ENCODE measurements at regions not wholly inside any gene's neighbourhood (a gene's known extent, or its start where the extent isn't known, plus 50 kb on each side); places are given as distances from the start of the nearest gene placed in this dataset.

GRCh38 chrX:8319359-8319758, 145.3 kb upstream of the VCX3B start:
- no peak for DNase-seq (ENCODE audit: low spot score)
- FAIRE-seq, result no peak

GRCh38 chrX:8323356-8323755, 141.3 kb upstream of the VCX3B start:
- no peak for FAIRE-seq

GRCh38 chrX:8341814-8342590, 122.6 kb upstream of the VCX3B start:
- FAIRE-seq (no peak), DNase-seq (ENCODE audit: low spot score) (peak; percentile 52)

More at GRCh38 chrX:8323356-8323755, 141.3 kb upstream of the VCX3B start:
- no peak for DNase-seq (ENCODE audit: low spot score)

- peak; percentile 2 for FAIRE-seq
- DNase-seq (ENCODE audit: low spot score), result peak; percentile 52
Observed at GRCh38 chrX:8345473-8345872, 119.2 kb upstream of the VCX3B start.

GRCh38 chrX:8346060-8346459, 118.6 kb upstream of the VCX3B start:
- peak; percentile 4 for DNase-seq (ENCODE audit: low spot score)
- FAIRE-seq, result no peak

GRCh38 chrX:8346892-8347291, 117.7 kb upstream of the VCX3B start:
- DNase-seq (ENCODE audit: low spot score) (no peak), FAIRE-seq (no peak)

- DNase-seq (ENCODE audit: low spot score) (no peak), FAIRE-seq (no peak)
Observed at GRCh38 chrX:8349816-8350544, 114.7 kb upstream of the VCX3B start.

- DNase-seq (ENCODE audit: low spot score) (no peak), FAIRE-seq (no peak)
Observed at GRCh38 chrX:8358302-8358701, 106.3 kb upstream of the VCX3B start.

- DNase-seq (ENCODE audit: low spot score), result peak; percentile 22
- no peak for FAIRE-seq
Observed at GRCh38 chrX:8364369-8365141, 100.1 kb upstream of the VCX3B start.

GRCh38 chrX:8366481-8366880, 98.1 kb upstream of the VCX3B start:
- DNase-seq (ENCODE audit: low spot score) (no peak), FAIRE-seq (no peak)

- FAIRE-seq (no peak), DNase-seq (ENCODE audit: low spot score) (no peak)
Observed at GRCh38 chrX:8374041-8374825, 90.4 kb upstream of the VCX3B start.

- no peak for FAIRE-seq
- DNase-seq (ENCODE audit: low spot score), result no peak
Observed at GRCh38 chrX:8377041-8377440, 87.6 kb upstream of the VCX3B start.

- DNase-seq (ENCODE audit: low spot score) (no peak), FAIRE-seq (no peak)
Observed at GRCh38 chrX:8390771-8391170, 73.9 kb upstream of the VCX3B start.

- FAIRE-seq (no peak), DNase-seq (ENCODE audit: low spot score) (no peak)
Observed at GRCh38 chrX:8403988-8404387, 60.6 kb upstream of the VCX3B start.

GRCh38 chrX:8404471-8404870, 60.2 kb upstream of the VCX3B start:
- no peak for FAIRE-seq
- no peak for DNase-seq (ENCODE audit: low spot score)

GRCh38 chrX:8404926-8405325, 59.7 kb upstream of the VCX3B start:
- FAIRE-seq (no peak), DNase-seq (ENCODE audit: low spot score) (no peak)

- FAIRE-seq, result no peak
- no peak for DNase-seq (ENCODE audit: low spot score)
Observed at GRCh38 chrX:8405631-8406030, 59.0 kb upstream of the VCX3B start.

GRCh38 chrX:8413279-8413678, 51.4 kb upstream of the VCX3B start:
- no peak for FAIRE-seq

More at GRCh38 chrX:8413279-8413678, 51.4 kb upstream of the VCX3B start:
- DNase-seq (ENCODE audit: low spot score), result no peak
